ENCODE measurements at regions not wholly inside any gene's neighbourhood (a gene's known extent, or its start where the extent isn't known, plus 50 kb on each side); places are given as distances from the start of the nearest gene placed in this dataset.

DNA sequence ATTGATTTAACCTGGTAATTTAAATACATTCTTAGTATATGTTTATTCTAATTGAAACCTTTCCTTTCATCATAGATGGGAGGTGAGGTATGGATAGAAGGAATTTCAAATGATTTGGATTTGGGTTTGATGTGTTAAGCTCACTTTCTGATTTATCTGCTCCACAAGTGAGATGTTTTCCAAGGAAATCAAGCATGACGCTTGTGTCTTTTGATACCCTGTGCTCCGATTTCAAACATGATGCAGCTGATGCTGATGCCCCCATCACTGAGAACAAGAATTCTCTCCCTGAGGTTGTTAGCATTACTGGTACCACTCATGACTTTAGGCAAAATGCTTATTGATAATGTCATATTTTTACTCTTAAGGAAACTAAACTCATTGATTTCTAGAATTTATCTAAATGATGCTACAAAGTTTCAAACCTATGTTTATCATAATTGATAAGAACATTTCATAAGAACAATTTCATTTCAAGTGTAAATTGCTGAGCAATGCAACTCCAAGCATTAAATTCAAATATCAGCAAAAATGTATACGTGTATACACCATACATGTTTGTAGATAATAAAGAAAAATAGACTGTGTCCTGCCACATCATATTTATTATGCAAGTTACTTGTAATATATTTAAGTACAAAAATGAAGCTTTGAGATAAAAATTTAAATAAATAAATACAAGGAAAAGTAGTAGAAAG is 75.5 kb upstream of the LRIG3 start:
- Histone ChIP-seq H3K4me1 (ENCODE audit: insufficient read depth, low read length) (no peaks in the 10 kb centered on the region), H3K9me3 (ENCODE audit: low read depth, low read length) (no peaks in the 10 kb centered on the region), H3K4me3 (ENCODE audit: low read length) (no peak overlapping the region), H3K27me3 (ENCODE audit: insufficient read depth, low read length) (no peaks in the 10 kb centered on the region)

DNA sequence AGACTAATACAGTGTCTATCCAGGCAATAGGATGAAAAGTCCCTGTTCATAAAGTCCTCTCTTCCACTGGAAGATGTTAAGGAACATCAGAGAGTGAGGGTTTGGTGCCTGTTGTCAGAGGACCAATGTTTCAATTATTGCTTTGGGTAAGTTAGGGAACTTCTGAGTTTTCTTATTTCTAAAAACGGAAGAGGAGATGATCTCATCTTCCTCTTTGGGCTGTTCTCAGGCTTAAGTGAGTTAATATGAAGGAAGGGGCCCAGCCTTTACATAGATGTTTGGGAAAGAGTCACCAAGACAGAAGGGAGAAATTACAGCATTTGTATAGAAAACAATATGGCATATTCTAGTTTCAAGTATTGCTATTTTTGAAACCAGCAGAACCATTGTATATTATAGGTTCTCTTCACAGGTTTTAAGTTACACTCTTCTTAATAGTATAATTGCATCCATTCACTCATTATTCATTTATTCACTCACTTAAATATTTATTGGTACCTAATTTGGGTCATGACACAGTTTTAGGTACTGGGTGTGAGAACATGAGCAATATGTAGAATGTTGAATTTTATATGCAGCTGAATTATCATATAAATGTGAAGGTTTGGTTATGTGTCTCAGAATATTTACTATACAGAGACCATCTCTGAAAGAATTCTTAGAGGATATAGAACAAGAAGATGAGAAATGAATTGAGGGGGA is 68.5 kb upstream of the LRIG3 start:
- H3K9me3 ChIP-seq (ENCODE audit: low read depth, low read length), result no peaks in the 10 kb centered on the region
- no peak overlapping the region for H3K4me3 ChIP-seq (ENCODE audit: low read length)
- H3K4me1 ChIP-seq (ENCODE audit: insufficient read depth, low read length), result no peaks in the 10 kb centered on the region
- no peaks in the 10 kb centered on the region for H3K27me3 ChIP-seq (ENCODE audit: insufficient read depth, low read length)

DNA sequence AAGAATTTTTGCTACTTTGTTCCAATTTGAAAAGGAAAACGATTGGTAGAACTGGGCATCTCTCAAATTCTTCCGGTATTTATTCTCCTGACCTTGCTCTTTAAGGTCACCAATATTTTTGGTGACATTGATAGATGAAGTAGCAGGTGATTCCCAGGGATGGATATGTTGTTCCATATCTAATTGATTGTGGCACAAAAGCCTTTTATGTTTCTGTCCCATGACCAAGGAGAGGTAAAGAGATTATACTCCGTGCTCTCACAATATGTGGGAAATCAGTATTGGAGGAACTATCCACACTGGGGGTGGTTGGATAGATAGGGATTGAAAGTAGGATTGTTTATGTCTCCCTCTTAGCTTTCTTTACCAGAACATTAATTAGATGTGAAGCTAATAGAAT is 61.7 kb upstream of the LRIG3 start:
- Histone ChIP-seq H3K9me3 (ENCODE audit: low read depth, low read length) (no peaks in the 10 kb centered on the region), H3K4me3 (ENCODE audit: low read length) (no peak overlapping the region), H3K4me1 (ENCODE audit: insufficient read depth, low read length) (no peaks in the 10 kb centered on the region), H3K27me3 (ENCODE audit: insufficient read depth, low read length) (no peaks in the 10 kb centered on the region)

DNA sequence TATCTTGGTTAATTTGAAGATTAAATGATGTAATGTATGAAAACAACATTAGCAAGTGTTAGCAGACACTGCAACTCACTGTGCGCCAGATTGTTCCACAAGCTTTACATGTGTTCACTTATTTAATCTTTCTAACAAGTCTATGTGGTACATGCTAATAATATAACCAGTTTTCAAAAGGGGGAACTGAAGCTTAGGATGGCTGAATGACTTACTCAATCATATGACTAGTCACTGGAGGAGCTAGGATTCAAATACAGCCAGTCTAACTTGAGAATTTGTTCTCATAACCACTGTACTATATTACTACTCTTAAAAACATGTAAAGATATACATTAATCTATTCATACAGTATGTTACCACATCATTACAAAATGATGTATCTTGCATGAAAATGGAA is 60.5 kb upstream of the LRIG3 start:
- Histone ChIP-seq H3K27me3 (ENCODE audit: insufficient read depth, low read length) (no peaks in the 10 kb centered on the region), H3K9me3 (ENCODE audit: low read depth, low read length) (no peaks in the 10 kb centered on the region), H3K4me1 (ENCODE audit: insufficient read depth, low read length) (no peaks in the 10 kb centered on the region), H3K4me3 (ENCODE audit: low read length) (no peak overlapping the region)

DNA sequence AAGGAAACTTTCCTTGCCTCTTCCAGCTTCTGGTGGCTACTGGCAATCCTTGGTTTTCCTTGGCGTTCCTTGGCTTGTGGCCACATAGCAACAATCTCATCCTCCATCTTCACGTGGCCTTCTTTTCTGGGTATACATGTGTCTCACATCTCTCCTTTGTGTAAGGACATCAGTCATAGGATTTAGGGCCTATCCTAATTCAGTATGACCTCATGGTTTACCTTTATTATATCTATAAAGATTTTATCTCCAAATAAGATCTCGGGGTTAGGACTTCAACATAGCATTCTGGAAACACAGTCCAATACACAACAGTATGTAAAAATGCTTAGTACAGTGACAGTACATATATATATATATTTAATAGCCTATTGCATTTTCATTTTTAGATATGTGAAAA is 58.4 kb upstream of the LRIG3 start:
- Histone ChIP-seq H3K4me1 (ENCODE audit: insufficient read depth, low read length) (no peaks in the 10 kb centered on the region), H3K27me3 (ENCODE audit: insufficient read depth, low read length) (no peaks in the 10 kb centered on the region), H3K9me3 (ENCODE audit: low read depth, low read length) (no peaks in the 10 kb centered on the region), H3K4me3 (ENCODE audit: low read length) (no peak overlapping the region)

DNA sequence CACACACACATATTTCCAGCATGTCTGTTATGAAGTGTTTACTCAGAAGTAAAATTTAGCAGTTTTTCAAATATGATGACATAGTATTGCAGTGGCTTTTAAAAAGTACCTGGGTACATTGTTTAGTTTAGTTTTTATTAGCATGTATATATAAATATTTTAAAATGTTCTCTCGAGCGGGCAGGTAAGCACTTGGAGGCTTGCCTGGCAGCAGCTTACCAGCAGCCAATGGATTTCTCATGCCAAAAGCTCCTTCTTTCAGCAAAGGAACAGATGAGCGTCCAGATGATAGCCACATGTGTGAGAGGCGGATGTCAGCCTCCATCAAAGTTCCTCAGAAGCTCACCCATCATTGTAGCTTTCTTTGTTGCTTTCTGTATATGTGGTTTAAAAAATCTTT is 57.2 kb upstream of the LRIG3 start:
- H3K9me3 ChIP-seq (ENCODE audit: low read depth, low read length), result no peaks in the 10 kb centered on the region
- H3K4me1 ChIP-seq (ENCODE audit: insufficient read depth, low read length), result no peaks in the 10 kb centered on the region
- no peaks in the 10 kb centered on the region for H3K27me3 ChIP-seq (ENCODE audit: insufficient read depth, low read length)
- H3K4me3 ChIP-seq (ENCODE audit: low read length), result no peak overlapping the region

DNA sequence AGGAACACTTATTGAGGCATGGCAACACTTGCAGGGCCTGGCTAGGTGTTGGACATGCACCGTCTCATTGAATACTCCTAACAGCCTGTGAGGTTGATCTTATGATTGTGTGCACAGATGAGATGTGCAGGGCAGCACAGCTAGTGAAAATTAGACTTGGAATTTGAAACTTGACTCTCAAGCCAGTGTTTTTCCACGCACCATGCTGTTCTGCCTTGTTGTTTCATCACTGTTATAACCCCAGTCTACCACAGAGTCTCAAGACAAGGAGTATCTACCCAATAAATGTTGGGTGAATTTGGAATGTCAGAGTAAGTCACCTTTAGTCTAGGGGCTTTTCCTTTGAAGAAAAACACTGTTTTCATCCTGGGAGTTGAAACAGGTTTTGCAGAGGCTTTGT is 55.8 kb upstream of the LRIG3 start:
- Histone ChIP-seq H3K4me1 (ENCODE audit: insufficient read depth, low read length) (no peaks in the 10 kb centered on the region), H3K27me3 (ENCODE audit: insufficient read depth, low read length) (no peaks in the 10 kb centered on the region), H3K9me3 (ENCODE audit: low read depth, low read length) (no peaks in the 10 kb centered on the region), H3K4me3 (ENCODE audit: low read length) (no peak overlapping the region)
